A549 (cell line): ENCODE measurements at regions not wholly inside any gene's neighbourhood (a gene's known extent, or its start where the extent isn't known, plus 50 kb on each side); places are given as distances from the start of the nearest gene placed in this dataset.

Experiments used
- CHD2 ChIP-seq: fragments of 150-350 bp; IDR thresholded peaks from 2 replicates; pipeline ENCODE4 v1.6.1; 2014; ENCODE audit warnings: low read length; ENCODE audit not compliant: partially characterized antibody
- E2F6 ChIP-seq: IDR thresholded peaks from 2 replicates; pipeline ENCODE4 v1.6.1; 2012; ENCODE audit warnings: low read depth, borderline replicate concordance
- EHMT2 ChIP-seq: fragments of 200-600 bp; sonication (generic); IDR thresholded peaks from 2 replicates; pipeline ENCODE4 v1.6.1; 2016; ENCODE audit warnings: antibody characterized with exemption, low read depth, mild to moderate bottlenecking, moderate library complexity
- JUN ChIP-seq, 2 experiments: fragments of >200 bp; sonication (Bioruptor Twin); formaldehyde crosslinking; IDR thresholded peaks; 2 replicates in 1 of 2; 3 replicates in 1 of 2; pipeline ENCODE4 v1.6.1; 2016 to 2017
- JUNB ChIP-seq: fragments of >200 bp; sonication (Bioruptor Twin); formaldehyde crosslinking; IDR thresholded peaks from 2 replicates; pipeline ENCODE4 v1.6.1; 2016
- MAX ChIP-seq: IDR thresholded peaks from 2 replicates; pipeline ENCODE4 v1.6.1; 2012
- POLR2A ChIP-seq: IDR thresholded peaks from 2 replicates; pipeline ENCODE4 v1.6.1; 2012; ENCODE audit warnings: mild to moderate bottlenecking, low read length
- REST ChIP-seq: fragments of 200-600 bp; sonication (generic); IDR thresholded peaks from 2 replicates; pipeline ENCODE4 v1.6.1; 2016; ENCODE audit warnings: antibody characterized with exemption, mild to moderate bottlenecking, moderate library complexity
- SMC3 ChIP-seq: fragments of >200 bp; sonication (Bioruptor Twin); formaldehyde crosslinking; IDR thresholded peaks from 3 replicates; pipeline ENCODE4 v1.6.1; 2018; ENCODE audit warnings: inconsistent platforms
- TP53 ChIP-seq: fragments of 250-450 bp; sonication (Bioruptor Pico); IDR thresholded peaks from 2 replicates; pipeline ENCODE4 v1.5.0; 2021; ENCODE audit warnings: mild to moderate bottlenecking, moderate library complexity
- USF2 ChIP-seq: fragments of 450-650 bp; IDR thresholded peaks from 2 replicates; pipeline ENCODE4 v1.6.1; 2014; ENCODE audit warnings: antibody characterized with exemption
- ZC3H11A ChIP-seq: fragments of 450-650 bp; IDR thresholded peaks from 2 replicates; pipeline ENCODE4 v1.6.1; 2014; ENCODE audit warnings: antibody characterized with exemption, mild to moderate bottlenecking
- TF ChIP-seq, protein P1 (sequence below): fragments of >200 bp; sonication (Bioruptor Twin); formaldehyde crosslinking; IDR thresholded peaks from 3 replicates; pipeline ENCODE4 v1.5.1; 2016

- TF ChIP-seq ZC3H11A (no peak), TP53 (no peak), EHMT2 (no peak), JUNB (no peak), POLR2A (no peak), E2F6 (no peak), SMC3 (no peak), JUN (IDR thresholded peaks at IDR 0.05) (no peak), USF2 (no peak), MAX (no peak), REST (no peak), CHD2 (no peak)
- TF ChIP-seq, protein P1, sequence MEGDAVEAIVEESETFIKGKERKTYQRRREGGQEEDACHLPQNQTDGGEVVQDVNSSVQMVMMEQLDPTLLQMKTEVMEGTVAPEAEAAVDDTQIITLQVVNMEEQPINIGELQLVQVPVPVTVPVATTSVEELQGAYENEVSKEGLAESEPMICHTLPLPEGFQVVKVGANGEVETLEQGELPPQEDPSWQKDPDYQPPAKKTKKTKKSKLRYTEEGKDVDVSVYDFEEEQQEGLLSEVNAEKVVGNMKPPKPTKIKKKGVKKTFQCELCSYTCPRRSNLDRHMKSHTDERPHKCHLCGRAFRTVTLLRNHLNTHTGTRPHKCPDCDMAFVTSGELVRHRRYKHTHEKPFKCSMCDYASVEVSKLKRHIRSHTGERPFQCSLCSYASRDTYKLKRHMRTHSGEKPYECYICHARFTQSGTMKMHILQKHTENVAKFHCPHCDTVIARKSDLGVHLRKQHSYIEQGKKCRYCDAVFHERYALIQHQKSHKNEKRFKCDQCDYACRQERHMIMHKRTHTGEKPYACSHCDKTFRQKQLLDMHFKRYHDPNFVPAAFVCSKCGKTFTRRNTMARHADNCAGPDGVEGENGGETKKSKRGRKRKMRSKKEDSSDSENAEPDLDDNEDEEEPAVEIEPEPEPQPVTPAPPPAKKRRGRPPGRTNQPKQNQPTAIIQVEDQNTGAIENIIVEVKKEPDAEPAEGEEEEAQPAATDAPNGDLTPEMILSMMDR, result no peak
Measured at GRCh38 chr4:45688341-45688740, 435.5 kb downstream of the GABRG1 start.
